ENCODE measurements at regions not wholly inside any gene's neighbourhood (a gene's known extent, or its start where the extent isn't known, plus 50 kb on each side); places are given as distances from the start of the nearest gene placed in this dataset.
"Not testable (repeated sequence)": the region's sequence is repeated elsewhere in the genome, so short reads cannot be mapped to it uniquely, and the experiment has no call there.

DNA sequence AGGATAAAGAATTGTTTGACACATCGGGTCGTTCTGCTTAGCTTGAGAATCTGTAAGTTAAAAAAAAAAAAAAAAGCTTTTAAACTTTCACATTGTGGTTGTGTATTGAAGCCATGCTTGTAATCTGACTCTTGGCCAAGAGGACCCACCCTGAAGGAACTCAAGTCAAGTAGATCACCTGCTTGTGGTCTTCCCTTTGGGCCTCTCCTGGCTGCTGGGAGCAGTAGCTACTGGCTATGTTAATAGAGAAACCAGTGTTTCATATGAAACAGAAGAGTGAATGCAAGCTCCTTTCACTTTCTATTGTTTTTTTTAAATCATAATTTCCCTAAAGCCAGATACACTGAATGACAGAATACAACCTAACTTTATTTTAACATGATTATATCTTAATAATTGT lies 402.4 kb upstream of the NDST4 start:
- no peak for ATAC-seq
- Histone ChIP-seq H3K4me3 (no peak overlapping the region), H3K4me1 (ENCODE audit: low read depth) (no peaks in the 10 kb centered on the region), H3K9me3 (no peaks in the 10 kb centered on the region), H3K36me3 (ENCODE audit: low read depth) (no peaks in the 10 kb centered on the region)
- no peak for DNase-seq
- intact Hi-C loops (cut with DNase I, micrococcal nuclease): no loop called here
- TF ChIP-seq, protein P1, sequence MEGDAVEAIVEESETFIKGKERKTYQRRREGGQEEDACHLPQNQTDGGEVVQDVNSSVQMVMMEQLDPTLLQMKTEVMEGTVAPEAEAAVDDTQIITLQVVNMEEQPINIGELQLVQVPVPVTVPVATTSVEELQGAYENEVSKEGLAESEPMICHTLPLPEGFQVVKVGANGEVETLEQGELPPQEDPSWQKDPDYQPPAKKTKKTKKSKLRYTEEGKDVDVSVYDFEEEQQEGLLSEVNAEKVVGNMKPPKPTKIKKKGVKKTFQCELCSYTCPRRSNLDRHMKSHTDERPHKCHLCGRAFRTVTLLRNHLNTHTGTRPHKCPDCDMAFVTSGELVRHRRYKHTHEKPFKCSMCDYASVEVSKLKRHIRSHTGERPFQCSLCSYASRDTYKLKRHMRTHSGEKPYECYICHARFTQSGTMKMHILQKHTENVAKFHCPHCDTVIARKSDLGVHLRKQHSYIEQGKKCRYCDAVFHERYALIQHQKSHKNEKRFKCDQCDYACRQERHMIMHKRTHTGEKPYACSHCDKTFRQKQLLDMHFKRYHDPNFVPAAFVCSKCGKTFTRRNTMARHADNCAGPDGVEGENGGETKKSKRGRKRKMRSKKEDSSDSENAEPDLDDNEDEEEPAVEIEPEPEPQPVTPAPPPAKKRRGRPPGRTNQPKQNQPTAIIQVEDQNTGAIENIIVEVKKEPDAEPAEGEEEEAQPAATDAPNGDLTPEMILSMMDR (IDR thresholded peaks at IDR 0.05): no peak

DNA sequence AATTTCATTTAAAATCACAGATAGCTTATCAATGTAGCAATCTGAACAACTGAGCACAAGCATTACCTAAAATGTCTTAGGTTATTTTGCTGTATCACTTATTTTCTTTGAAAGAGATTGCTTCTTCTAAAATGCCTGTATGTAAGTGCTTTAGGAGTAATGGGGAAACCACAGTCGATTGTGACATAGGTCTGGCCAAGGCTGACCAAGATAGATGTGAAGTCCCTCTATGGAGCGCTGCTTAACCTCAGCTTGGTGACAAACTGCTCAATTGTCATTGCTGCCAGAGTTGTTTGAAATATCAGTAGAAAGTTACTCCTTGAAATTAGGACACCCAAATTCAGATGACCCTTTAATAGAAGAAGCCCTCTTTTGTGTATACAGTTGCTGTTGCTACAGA lies 401.9 kb upstream of the NDST4 start:
- Histone ChIP-seq H3K4me3 (no peak overlapping the region), H3K36me3 (ENCODE audit: low read depth) (no peaks in the 10 kb centered on the region), H3K9me3 (no peaks in the 10 kb centered on the region), H3K4me1 (ENCODE audit: low read depth) (no peaks in the 10 kb centered on the region)
- TF ChIP-seq, protein P1 (IDR thresholded peaks at IDR 0.05): no peak
- no peak for DNase-seq
- no peak for ATAC-seq
- intact Hi-C loops (cut with DNase I, micrococcal nuclease): no loop called here

DNA sequence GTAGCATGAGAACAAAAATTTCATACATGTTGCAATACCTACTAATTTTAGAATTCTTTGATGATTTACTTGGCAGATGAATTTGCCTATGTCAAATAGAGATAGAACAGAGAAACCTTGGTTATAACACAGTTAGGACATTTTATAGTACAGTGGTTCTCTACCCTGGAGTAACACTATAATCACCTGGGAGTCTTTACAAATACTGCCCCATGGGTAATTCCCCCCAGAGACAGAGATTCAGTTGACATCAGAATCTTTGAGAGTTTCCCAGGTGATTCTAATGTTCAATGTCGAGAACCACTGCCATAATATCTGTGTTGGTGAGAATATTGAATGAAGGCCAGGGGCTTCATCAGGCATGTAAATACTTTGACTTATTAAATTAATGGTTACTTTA lies 401.3 kb upstream of the NDST4 start:
- Histone ChIP-seq H3K4me3 (no peak overlapping the region), H3K36me3 (ENCODE audit: low read depth) (no peaks in the 10 kb centered on the region), H3K9me3 (no peaks in the 10 kb centered on the region), H3K4me1 (ENCODE audit: low read depth) (no peaks in the 10 kb centered on the region)
- intact Hi-C loops (cut with DNase I, micrococcal nuclease): no loop called here
- ATAC-seq: no peak
- TF ChIP-seq, protein P1 (IDR thresholded peaks at IDR 0.05): no peak
- no peak for DNase-seq

DNA sequence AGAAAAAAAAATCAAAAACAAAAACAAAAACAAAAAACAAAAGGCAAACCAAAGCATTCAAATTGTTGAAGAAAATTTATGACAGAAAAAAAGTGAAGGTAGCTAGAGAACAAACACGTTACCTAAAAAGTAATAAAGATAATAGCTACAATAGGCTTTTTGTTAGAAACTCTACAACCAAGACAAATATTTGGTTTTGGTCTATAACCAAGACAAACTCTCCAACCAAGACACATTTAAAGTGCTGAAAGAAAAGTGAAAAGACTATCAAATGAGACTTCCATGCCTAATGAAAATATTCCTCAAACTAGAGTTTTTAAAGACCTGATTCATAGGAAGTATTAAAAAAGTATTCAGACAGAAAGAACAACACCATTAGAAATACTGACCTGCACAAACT lies 391.9 kb upstream of the NDST4 start:
- DNase-seq (no peak), ATAC-seq (no peak)
- no peaks in the 10 kb centered on the region for H3K36me3 ChIP-seq (ENCODE audit: low read depth)
- H3K4me1 ChIP-seq (ENCODE audit: low read depth): no peaks in the 10 kb centered on the region
- intact Hi-C loops (cut with DNase I, micrococcal nuclease): no loop called here
- TF ChIP-seq, protein P1 (IDR thresholded peaks at IDR 0.05): no peak
- H3K9me3 ChIP-seq: no peaks in the 10 kb centered on the region
- no peak overlapping the region for H3K4me3 ChIP-seq

DNA sequence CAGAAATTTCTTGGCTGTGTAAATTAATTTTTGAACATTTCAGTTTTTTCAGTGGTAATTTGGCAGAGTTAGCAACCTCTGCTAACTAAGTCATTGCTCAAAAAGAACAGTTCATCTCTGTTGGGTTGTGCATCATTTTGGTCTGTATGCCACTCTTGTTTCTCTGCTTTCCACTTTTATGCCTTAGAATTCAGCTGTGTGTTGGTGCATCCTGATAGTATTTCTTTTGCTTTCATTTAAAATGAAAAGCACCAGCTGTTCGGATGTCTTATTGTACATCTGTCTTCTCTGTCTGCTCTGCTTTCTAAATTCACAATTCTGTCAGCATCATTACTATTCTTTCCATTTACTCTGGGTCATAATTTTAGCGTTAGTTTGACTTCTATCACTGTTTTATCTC lies 388.2 kb upstream of the NDST4 start:
- intact Hi-C loops (cut with DNase I, micrococcal nuclease): no loop called here
- Histone ChIP-seq H3K4me3 (no peak overlapping the region), H3K4me1 (ENCODE audit: low read depth) (no peaks in the 10 kb centered on the region), H3K36me3 (ENCODE audit: low read depth) (no peaks in the 10 kb centered on the region), H3K9me3 (no peaks in the 10 kb centered on the region)
- DNase-seq (no peak), ATAC-seq (no peak)
- TF ChIP-seq, protein P1 (IDR thresholded peaks at IDR 0.05): no peak

DNA sequence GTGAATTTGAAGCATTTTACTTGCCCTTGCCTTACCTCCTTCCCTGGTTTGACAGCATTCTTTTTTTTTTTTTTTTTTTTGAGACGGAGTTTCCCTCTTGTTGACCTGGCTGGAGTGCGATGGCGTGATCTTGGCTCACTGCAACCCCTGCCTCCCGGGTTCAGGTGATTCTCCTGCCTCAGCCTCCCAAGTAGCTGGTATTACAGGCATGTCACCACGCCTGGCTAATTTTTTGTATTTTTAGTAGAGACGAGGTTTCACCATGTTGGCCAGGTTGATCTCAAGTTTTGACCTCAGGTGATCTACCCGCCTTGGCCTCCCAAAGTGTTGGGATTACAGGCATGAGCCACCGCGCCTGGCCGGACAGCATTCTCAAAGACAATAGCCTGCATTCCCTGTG lies 380.4 kb upstream of the NDST4 start:
- H3K9me3 ChIP-seq; H3K4me3 ChIP-seq; intact Hi-C loops (cut with DNase I, micrococcal nuclease); H3K36me3 ChIP-seq (ENCODE audit: low read depth); ATAC-seq; H3K4me1 ChIP-seq (ENCODE audit: low read depth); DNase-seq: not testable (repeated sequence)

Data from mucosa of descending colon (tissue), 3 donors.